ENCODE measurements at regions not wholly inside any gene's neighbourhood (a gene's known extent, or its start where the extent isn't known, plus 50 kb on each side); places are given as distances from the start of the nearest gene placed in this dataset.

DNA sequence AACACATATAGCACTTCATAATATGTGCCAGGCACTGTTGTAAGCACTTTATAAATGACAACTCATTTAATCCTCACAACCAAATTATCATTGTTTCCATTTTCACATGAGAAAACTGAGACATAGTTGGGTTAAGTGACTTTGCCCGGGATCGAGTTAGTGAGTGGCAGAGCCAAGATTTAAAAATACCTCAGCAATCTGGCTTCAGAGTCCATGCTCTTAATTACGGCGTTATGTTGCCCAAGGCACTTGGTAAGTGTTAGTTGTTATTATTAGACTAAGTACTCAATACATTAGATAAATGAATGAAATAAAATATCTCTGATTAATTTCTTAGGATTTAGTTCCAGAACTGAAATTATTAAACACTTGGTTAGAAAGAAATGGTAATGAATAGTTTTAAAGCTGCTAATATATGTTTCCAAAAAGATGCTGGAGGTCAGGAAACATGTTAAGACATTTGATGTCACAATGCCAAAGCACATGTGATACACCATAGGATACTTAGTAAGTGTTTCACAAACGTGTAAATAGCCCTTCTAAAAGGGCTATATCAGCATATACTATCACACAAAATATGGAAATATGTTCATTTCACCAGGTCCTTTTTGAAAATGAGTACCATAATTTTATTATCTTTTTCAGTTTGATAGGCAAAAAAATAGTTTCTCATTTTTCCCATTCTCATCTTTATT, 301.9 kb downstream of the GPAT3 start:
- no peak for DNase-seq

DNA sequence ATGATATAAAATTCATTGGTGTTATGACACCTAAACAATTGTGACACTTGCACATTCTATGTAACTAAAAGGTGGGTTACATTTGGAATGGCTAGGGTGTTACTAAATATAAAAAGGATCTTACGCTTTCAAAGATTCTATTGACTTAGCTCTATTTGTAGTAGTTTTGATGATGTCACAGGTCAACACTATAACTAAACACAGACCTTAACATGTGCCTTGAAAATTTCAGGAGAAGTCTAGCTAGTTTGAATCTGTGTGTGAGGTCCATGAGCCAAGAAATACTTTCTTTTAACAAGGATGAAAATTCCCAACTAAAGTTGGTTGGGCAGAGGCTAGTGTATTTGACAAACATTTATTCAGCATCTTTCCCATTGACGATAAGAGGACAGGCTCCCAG, 298.0 kb downstream of the GPAT3 start:
- DNase-seq: no peak

DNA sequence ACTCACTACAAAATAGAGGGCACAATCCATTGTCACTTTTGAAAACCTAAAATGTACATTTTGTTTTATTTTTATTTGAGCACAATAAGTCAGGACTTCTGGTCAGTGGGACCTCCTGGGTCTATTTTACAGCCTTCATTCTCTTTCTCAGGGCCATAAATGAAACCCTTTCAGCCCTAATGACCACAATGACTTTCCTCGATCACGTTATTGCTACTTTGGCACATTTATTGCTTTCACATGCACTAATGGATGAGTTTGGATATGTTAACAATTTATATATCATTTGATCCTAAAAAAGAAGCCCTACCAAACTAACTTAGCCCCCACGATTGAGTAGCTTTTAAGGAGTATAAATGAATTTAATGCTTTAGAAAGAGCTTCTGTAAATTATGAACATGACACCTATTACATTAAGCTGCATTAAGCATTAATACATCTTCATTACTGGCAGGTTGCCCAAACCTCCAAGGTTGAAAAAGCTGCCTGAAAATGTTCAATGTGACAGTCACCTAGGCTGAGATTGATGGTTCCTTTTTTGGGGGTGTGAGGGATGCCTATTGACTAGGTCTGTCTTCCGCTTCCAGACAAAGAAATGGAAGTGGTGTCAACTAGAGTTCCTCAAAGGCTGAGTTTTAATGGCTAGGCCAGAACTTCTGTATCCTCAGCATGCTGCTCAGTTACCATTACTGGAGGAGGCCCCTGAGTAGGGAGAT, 296.4 kb downstream of the GPAT3 start:
- no peak for DNase-seq

DNA sequence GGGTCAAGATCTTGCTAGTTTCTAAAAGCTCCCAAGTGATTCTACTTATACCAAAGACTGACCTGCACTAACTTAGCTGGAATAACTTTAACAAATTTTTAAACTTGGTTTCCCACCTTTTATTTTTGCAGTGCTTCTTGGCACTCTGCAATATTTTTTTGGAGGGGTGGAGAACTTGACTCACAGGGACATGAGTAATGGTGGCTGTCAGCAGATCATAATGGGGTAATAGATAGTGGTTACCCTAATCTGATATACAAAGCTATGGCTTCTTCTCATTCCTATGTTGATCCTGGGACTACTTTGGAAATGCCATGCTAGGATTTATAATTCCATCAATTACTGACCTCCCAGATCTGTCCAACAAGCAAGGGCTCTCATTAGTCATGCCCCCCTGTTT, 295.7 kb downstream of the GPAT3 start:
- DNase-seq: no peak

DNA sequence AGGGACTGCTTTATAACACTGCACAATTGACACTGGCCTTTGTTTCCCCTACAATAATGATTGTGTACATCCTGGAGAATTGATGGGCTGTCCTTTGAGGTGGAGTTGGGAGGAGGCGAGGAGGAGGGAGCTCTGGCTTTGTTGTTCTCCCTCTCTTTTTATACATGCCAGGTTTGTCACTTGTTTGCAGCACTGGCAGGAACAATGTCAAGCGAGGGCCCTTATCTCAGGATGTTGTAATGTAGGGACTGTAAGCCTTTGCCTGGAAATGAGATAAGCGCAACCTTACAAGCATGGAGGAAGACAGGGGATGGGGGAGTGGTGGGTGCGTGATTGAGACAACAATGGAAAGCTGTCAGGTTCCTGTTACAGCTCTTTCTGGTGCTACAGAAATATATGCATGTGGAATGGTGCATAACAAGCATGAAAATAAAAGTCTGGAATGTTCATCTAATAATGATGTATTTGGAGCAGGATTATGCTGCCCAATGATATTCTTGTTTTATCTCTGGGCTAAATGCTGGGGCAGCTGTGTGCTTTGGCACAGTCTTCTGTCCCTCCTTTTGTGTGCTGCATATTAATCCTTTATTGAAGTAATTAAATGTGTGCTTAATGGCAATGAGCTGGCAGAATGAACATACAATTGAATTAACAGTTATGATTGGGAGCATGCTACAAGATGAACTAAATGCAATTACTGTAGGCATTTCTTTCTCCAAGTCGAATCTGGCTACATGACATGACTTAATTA, 294.4 kb downstream of the GPAT3 start:
- DNase-seq: no peak

DNA sequence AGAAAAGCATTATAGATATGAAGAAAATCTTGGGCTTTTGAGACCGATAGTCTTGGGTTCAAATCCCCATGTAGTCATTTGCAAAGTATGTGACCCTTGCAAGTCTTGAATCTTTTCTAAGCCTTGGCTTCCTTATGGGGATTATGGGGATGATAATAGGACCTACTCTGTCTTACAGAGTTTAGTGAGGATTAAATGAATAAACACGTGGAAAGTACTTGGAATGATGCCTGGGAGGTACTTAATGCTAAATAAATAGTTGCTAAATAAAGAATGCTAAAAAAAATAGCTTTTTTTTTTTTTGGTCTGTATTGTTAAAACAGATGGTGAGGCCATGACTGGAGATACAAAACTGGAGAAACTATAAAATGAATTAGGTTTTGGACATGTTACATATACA, 292.7 kb downstream of the GPAT3 start:
- DNase-seq: no peak

DNA sequence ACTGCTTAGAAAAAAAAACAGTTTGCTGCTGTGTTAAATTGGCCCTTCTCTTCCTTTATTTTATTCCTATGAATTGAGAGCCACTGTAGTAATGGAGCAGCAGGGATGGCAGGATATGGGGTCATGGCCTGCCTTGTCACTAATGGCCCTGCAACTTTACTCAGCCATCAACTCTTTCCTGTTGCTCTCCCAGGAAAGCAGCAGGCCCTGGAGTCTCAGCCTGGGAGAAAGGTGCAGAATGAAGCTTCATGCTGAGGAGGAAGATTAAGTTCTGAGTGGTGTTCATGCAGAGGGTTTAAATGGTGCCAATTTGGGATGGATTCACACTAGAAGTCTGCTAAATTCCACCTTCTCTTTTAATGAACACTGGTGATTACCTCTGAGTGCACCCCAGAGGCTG, 285.6 kb downstream of the GPAT3 start:
- DNase-seq: no peak

DNA sequence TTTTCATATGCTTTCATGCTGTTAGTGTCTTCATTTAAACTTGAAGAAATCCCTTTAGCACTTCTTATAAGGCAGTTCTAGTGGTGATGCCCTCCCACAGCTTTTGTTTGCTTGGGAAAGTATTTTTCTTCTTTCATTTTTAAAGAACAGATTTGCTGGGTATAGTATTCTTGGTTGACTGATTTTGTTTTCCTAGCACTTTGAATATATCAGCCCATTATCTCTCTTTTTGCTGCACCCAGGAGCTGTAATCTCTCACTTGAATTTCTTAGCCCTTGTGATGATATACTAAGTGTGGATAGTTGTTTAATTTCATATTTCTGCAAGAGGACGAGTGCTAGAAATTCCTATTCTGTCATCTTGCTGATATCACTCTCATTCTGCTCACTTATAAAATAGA, 283.7 kb downstream of the GPAT3 start:
- DNase-seq: no peak

DNA sequence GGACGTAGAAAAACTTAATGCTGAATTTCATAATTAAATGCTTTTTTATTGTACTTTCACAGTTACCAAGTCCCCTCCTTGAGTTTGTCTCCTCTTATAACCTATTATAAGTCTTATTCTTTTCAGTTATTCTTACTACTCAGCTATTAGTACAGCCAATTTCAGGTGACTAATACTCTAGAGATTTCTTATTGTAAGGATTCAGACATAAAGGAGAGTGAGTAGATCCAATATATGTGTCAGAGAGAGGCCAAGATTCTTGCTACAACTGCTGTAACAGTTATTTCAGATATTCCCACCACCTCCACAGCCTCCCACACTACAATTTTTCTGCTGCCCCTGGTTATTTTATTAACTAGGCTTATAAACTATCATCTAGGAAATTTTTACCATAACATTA, 274.5 kb downstream of the GPAT3 start:
- no peak for DNase-seq

DNA sequence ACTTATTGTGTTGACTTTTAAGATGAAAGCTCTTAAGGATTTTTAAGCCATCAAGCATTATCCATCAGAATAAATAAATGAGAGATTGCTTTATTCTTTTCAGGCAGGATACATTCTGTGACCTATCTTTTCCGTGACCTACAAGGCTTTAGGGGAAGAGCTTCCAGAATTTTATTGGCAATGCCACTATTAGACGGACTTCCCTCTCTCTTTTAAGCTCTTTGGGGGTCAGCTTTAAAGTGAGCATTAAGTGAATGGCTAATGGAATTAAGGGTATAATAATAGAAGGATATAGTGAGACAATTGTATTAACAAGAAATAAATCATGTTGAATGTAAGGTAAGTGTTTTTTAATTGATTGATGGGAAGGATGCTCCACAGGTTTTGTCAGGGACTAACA, 273.7 kb downstream of the GPAT3 start:
- no peak for DNase-seq

DNA sequence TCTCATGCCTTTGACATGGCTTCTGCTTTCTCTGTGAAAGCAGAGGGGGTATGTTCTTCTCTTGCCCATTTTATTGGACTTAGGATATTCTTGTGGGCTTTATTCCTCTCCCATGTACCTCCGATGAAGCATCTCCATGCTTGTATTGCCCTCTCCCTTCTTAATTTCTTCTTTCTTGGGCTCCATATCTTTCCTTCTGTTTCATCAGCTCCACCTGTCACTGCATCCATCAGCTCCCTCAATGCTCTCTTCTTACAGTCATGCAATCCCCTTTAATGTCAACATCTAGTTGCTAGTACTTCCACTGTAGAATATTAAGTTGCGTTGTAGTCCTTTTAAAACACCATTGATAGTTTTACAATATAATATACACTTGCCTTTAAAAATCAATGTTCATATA, 257.6 kb downstream of the GPAT3 start:
- DNase-seq: no peak

DNA sequence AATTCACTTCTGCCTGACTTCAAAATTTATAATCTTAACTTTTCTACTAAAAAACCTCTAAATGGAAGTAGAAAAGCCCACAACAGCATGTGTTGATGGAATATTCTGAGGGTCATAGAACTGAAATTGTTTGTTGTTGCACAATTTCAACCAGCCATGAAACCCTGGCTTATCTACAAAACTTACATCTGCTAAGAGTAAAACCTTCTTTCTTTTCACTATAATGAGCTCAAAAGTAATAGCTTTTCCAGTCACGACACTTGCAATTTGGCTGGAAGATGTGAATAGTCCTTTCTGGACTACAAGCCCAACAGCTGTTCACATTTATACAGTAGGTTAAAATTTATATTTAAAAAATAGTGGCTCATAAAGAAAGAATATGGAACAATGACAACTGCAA, 250.0 kb downstream of the GPAT3 start:
- DNase-seq: no peak

DNA sequence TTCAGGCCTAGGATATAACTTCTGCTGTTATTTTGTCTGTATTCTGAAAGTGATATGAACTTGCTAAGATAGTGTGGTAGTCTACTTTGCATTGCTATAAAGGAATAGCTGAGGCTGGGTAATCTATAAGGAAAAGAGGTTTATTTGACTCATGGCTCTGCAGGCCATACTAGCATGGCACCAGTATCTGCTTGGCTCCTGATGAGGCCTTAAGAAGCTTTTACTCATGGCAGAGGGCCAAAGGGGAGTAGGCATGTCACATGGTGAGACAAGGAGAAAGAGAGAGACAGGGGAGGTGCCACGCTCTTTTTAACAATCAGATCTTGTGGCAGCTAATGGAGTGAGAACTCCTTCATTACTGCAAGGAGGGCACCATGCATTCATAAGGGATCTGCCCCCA, 247.3 kb downstream of the GPAT3 start:
- DNase-seq: no peak

DNA sequence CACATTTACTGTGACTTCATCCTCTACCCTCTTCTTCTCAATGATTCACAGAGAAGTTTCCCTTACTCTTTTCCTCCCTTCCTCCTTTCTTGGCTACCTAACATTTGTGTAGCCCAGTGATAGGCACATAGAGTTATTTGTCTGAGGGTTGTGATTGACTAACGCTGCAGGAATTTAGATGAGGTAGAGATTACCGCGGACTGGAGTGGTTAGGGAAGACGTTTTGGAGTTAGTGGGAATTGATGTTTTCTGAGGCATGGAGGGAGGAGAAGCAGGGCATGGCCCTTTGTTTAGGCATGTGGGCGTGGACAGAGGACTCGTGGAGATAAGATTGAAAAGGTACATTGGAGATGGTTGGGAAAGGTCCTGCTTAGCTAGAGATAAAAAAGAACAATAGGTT, 246.7 kb downstream of the GPAT3 start:
- no peak for DNase-seq

DNA sequence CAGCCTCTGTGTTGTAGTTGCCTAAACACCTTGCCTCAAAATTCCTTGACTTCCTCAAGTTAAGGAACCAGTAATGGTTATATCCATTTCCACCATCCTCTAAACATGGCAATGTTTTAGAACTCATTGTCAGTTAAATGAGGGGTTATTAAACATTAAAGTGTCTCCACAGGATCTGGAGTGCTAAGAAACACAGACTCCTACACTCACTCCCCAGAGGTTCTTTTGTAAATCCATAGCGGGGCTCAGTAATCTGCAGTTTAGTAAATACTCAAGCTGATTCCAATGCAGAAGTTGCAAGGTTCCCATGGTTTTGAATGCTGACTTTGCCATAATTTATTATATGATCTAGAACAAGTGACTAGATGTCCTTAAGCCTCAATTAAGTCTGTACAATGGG, 245.5 kb downstream of the GPAT3 start:
- no peak for DNase-seq

DNA sequence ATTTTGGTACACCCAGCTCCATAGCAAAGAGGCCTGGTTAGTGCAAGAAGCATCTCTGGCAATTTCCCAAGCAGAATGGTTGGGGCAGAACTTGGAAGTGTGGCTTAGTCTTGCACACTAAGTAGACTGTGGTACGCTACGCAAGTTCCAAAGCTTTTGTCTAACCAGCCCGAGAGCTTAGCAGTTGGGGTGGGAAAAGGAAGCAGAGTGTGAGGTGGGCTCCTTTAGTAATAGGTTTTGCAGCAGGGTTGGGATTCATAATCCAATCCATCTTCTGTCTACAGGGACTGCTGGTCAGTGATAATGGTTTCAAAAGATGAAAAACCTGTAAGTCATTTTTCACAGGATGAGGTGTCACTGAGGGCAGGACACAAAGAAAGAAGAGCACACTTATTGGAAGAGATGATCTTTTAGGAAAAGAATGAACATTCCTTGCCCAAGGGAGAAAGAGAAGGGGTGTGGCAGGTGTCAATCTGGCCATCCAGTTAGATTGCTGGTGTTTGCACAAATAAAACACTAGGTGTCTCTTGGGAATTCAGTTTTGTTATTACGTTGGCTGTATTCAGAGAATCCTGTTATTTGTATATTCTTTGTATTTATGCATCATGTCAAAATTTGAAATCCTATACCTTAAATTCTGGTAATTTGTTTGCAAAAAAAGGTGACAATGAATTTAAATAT, 244.3 kb downstream of the GPAT3 start:
- no peak for DNase-seq

DNA sequence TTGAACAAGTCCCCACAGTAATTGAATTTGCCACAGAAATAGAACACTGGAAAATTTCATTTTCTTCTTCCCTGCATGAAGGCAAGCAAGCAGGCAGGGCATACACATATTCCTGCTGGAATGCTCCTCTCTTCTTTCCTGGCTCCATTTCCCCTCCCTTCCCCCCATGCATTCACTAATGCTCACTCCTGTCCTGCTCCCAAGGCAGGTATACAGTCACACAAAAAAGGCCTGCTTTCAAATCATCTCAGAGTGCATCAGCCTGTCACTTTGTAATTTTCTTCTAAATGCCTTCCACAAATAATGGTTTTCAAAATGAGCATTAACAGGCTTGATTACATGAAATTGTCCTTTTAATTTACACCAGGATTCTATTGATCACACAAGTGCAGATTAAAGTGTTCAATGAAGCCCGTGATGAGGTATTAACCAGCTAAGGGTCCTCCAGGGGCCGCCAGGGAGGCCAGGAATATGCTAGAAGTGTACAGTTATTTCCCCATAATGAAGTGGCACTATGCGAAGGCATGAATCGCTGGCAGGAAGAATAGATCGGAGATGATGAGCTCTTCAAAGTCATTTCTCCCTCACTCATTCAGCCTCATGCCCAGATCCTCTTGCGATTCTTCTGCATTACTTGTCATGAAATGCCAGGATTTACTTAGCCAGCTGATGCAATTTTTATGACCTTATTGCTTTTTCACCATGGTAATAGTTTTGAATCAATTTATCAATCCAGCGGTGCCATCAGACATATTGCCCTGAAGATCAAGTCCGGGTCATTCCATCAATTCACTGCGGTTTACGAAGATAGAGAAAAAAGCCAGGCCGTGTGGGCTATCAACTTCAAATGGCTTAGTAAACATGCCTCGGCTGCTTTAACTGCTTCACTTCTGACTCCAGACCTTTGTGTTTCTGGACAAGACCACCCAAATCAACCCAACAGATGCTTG, 243.5 kb downstream of the GPAT3 start:
- no peak for DNase-seq

DNA sequence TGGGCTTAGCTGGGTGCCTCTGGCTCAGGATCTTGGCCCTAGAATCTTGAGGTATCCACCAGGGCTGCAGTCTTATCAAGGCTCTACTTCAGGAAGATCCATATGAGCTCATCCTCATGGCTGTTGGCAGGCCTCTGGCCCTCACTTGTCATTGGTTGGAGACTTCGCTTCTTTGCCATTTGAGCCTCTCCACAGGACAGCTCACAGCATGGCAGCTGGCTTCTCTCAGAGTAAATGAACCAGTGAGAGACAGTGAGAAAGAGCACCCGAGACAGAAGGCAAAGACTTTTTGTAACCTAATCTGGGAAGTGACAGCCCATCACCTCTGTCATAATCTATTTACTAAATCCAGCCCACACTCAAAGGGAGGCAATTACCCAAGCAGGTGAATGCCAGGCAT, 236.8 kb downstream of the GPAT3 start:
- no peak for DNase-seq

DNA sequence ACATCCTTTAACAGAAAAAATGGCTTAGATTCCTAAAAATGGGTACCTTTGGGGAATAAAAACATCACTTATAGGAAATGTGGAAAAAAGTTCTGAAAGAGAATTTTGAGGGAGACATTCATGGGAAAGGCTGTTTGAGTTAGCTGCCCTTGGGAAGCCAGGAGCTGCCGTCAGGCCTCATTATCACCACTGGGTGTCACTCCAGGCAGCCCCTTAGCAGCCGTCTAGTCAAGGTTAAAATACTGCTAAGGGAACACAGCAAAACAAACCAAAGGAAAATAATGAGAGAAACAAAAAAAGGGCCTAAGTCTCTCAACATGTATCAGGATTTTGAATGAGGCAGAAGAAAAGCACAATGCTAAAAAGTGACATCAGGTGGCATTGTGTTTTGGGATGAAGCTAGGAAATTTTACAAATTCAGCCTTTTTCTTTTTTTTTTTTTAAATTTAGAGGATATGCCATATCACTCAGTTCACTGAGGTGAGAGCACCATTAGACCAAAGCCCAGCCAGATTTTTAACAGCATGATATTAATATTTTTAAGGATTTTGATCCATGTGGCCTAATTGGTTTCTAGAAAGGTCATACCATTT, 235.3 kb downstream of the GPAT3 start:
- peak; percentile 7 for DNase-seq

DNA sequence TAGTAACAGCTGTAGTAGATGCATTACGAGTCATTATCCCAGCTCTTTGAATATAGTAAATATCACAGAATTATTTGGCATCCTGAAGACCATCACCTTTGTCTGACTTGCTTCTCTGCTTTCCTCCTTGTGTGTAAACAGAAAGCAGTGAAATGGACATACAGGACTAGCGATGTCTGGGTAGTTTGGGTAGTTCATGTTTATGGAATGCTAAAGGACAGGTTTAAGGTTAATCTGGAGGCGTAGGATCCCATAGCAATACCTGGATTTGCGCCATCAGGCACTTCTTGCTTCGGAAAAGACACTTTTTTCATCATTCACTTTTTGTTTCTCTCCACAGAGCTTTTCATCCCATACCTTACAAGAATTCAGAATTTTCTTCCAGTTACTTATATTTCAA, 232.2 kb downstream of the GPAT3 start:
- DNase-seq: no peak

DNA sequence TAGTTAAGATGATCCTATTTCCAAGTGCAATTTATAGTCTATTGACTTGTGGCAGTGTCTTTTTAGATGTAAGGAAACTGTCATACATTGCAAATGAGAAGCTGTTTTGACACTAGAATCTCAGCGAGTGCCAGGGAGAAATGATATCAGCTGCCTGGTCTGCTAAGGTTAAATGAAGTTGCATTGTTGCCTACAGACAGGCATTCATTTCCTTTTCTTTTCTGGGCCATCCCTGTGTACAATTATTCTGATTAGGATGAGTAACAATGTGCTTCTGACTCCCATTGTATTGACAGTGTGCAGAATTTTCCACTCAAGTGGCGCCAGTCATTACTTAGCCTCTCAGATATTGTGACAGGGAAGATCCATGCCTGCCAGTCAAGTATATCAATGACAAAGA, 231.2 kb downstream of the GPAT3 start:
- DNase-seq: no peak

DNA sequence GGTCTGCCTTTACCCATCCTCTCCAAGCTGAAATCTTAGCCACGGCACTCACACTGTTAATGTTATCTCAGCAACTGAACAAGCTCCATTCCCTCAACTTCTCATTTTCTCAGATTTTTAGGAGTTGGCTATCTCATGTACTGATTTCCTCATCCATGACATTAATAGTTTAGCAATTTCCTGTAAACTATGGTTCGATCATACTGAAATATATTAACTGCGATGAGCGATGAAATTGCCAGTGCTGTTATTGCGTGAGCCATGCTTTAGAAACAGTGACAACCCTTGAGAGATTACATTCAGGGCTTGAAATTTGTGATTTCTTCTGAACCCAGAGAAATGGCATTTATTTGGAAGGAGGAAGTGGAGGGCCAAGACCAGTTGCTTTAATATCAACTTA, 223.7 kb downstream of the GPAT3 start:
- DNase-seq: no peak
